Right atrium auricular region (tissue), 2 donors: ENCODE measurements at regions not wholly inside any gene's neighbourhood (a gene's known extent, or its start where the extent isn't known, plus 50 kb on each side); places are given as distances from the start of the nearest gene placed in this dataset.

Experiments
- DNase-seq: peaks from one replicate; pipeline ENCODE4 v3.0.0-alpha.2; 2019; ENCODE audit warnings: low spot score
- H3K27ac ChIP-seq, 2 donors: fragments of 200-600 bp; sonication (generic); 1 replicate in 1 of 2; 2 replicates in 1 of 2; pipeline ENCODE4 v1.5.1; 2016 to 2019
- H3K27me3 ChIP-seq, 2 donors: fragments of 200-600 bp; sonication (generic); one replicate each; pipeline versions ENCODE4 v1.5.1 to v1.6.0; 2017 to 2019
- H3K36me3 ChIP-seq: fragments of 200-600 bp; sonication (generic); one replicate; pipeline ENCODE4 v1.5.1; 2016
- H3K4me1 ChIP-seq, 2 donors: fragments of 200-600 bp; sonication (generic); one replicate each; pipeline versions ENCODE4 v1.5.1 to v1.6.0; 2017 to 2019
- H3K4me3 ChIP-seq, 2 donors: fragments of 200-600 bp; sonication (generic); 1 replicate in 1 of 2; 2 replicates in 1 of 2; pipeline ENCODE4 v1.5.1; 2017 to 2019; ENCODE audit warnings: mild to moderate bottlenecking in 1 of 2, moderate library complexity in 1 of 2
- H3K9me3 ChIP-seq, 2 donors: fragments of 200-600 bp; sonication (generic); one replicate each; pipeline ENCODE4 v1.5.1; 2019
- TF ChIP-seq, protein P1 (sequence below), 2 donors: fragments of 200-600 bp; sonication (generic); IDR thresholded peaks; one replicate each; pipeline ENCODE4 v1.5.1; 2019; ENCODE audit warnings: antibody characterized with exemption in 2 of 2

DNA sequence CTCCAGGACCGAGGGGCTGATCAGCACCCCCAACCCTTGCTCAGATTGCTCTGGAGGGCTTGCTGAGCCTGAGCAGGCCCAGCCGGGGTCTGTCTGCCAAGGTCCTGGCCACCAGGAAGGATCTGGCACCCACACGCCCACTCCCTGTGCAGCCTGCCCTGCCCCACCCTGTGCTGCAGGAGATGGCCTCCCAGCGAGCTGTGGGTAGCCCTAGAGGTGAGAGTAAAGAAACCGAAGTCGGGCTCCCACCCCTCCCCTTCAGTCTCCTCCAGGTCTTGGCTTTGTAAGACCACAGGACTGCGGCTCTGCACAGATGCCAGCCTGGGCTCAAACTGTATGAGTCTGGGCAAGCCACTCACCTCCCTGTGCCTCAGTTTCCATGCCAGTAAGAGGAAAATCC is 307.8 kb downstream of the BCL11B start:
- no peak overlapping the region for H3K27ac ChIP-seq
- H3K36me3 ChIP-seq: no peaks in the 10 kb centered on the region
- H3K4me1 ChIP-seq: no peaks in the 10 kb centered on the region
- no peaks in the 10 kb centered on the region for H3K27me3 ChIP-seq
- no peak overlapping the region for H3K4me3 ChIP-seq
- TF ChIP-seq, protein P1, sequence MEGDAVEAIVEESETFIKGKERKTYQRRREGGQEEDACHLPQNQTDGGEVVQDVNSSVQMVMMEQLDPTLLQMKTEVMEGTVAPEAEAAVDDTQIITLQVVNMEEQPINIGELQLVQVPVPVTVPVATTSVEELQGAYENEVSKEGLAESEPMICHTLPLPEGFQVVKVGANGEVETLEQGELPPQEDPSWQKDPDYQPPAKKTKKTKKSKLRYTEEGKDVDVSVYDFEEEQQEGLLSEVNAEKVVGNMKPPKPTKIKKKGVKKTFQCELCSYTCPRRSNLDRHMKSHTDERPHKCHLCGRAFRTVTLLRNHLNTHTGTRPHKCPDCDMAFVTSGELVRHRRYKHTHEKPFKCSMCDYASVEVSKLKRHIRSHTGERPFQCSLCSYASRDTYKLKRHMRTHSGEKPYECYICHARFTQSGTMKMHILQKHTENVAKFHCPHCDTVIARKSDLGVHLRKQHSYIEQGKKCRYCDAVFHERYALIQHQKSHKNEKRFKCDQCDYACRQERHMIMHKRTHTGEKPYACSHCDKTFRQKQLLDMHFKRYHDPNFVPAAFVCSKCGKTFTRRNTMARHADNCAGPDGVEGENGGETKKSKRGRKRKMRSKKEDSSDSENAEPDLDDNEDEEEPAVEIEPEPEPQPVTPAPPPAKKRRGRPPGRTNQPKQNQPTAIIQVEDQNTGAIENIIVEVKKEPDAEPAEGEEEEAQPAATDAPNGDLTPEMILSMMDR (IDR thresholded peaks at IDR 0.05): no peak
- H3K9me3 ChIP-seq: no peaks in the 10 kb centered on the region
- DNase-seq: no peak

DNA sequence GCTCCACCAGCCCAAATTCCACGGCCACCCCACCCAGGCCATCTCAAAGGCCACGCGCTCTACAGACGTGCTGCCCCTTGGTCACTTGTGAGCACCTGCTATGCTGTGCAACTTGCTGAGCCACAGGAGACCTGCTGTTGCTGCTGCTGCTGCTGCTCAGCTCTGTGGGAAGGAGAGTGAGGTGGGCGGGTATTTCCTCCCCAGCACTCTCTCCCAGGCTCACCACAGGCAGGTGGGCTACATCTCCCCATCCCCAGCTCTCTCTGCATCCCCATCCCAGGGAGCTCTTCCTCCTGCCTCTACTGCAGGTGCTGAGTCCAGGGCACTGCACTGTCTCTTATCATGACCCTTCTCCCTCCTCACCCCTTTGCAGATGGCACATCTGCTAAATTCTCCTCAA is 306.9 kb downstream of the BCL11B start:
- Histone ChIP-seq H3K27ac (no peak overlapping the region), H3K4me1 (no peaks in the 10 kb centered on the region), H3K9me3 (no peaks in the 10 kb centered on the region), H3K4me3 (no peak overlapping the region), H3K36me3 (no peaks in the 10 kb centered on the region), H3K27me3 (no peaks in the 10 kb centered on the region)
- TF ChIP-seq, protein P1 (IDR thresholded peaks at IDR 0.05): no peak
- DNase-seq: no peak

DNA sequence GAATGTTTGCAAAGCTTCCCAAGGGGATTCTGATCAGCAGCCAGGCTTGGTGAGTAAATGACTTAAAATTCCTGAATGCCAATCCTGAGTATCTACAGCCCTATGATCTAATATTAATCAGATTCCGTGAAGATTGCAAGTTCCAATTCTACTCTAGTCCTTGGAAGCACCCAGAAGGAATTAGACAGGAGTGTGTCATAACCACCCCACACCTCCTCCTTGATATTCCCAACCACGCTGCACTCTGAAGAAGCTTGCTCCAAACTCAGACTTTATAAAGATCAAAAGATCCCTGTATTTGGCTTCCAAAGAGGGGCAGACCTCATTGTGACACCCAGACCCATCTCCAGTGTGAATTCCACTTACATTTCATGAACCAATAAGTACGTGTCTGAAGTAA is 306.0 kb downstream of the BCL11B start:
- Histone ChIP-seq H3K4me1 (no peaks in the 10 kb centered on the region), H3K27ac (no peak overlapping the region), H3K9me3 (no peaks in the 10 kb centered on the region), H3K36me3 (no peaks in the 10 kb centered on the region), H3K27me3 (no peaks in the 10 kb centered on the region), H3K4me3 (no peak overlapping the region)
- TF ChIP-seq, protein P1 (IDR thresholded peaks at IDR 0.05): no peak
- DNase-seq: no peak

- Histone ChIP-seq H3K27ac (no peak overlapping the region), H3K36me3 (no peaks in the 10 kb centered on the region), H3K9me3 (no peaks in the 10 kb centered on the region), H3K27me3 (no peaks in the 10 kb centered on the region), H3K4me3 (no peak overlapping the region), H3K4me1 (no peaks in the 10 kb centered on the region)
- DNase-seq: no peak
- TF ChIP-seq, protein P1 (IDR thresholded peaks at IDR 0.05): no peak
These were observed 305.4 kb downstream of the BCL11B start for GRCh38 chr14:98966475-98967162.

DNA sequence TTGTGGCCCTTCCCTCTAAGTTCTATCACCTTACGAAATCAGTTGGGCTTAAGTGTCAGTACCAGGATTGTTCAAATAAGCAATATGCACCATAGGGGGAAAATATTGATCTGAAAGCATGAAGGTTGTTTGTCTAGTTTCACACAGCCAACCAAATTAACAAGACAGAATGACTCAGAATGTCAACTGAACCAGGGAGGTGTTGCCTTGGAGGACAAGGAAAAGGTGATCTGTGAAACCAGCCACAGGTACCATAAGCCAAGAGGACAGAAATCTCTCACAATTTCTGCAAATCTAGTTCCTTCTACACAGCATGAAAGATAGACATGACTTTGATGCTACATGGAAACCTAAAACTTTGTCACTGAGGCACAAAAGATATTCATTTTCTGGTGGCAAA is 297.9 kb downstream of the BCL11B start:
- Histone ChIP-seq H3K27ac (no peak overlapping the region), H3K36me3 (no peaks in the 10 kb centered on the region), H3K9me3 (peaks cover 0 to 13% of the 10 kb centered on the region in 2 donors), H3K27me3 (no peaks in the 10 kb centered on the region), H3K4me1 (no peaks in the 10 kb centered on the region), H3K4me3 (no peak overlapping the region)
- no peak for DNase-seq
- TF ChIP-seq, protein P1 (IDR thresholded peaks at IDR 0.05): no peak

GRCh38 chr14:98976271-98976670 is 295.7 kb downstream of the BCL11B start:
- DNase-seq: no peak
- H3K36me3 ChIP-seq: no peaks in the 10 kb centered on the region
- no peaks in the 10 kb centered on the region for H3K4me1 ChIP-seq
- H3K27me3 ChIP-seq: no peaks in the 10 kb centered on the region
- TF ChIP-seq, protein P1 (IDR thresholded peaks at IDR 0.05): no peak
- H3K9me3 ChIP-seq: peaks cover 0 to 13% of the 10 kb centered on the region in 2 donors
- no peak overlapping the region for H3K4me3 ChIP-seq
- no peak overlapping the region for H3K27ac ChIP-seq
